HG02678 (cell line): ENCODE measurements at regions not wholly inside any gene's neighbourhood (a gene's known extent, or its start where the extent isn't known, plus 50 kb on each side); places are given as distances from the start of the nearest gene placed in this dataset.

Experiments
- ATAC-seq: cut with Tn5 transposase; IDR thresholded peaks from one replicate; pipeline ENCODE4 v1.9.1; 2021; ENCODE audit warnings: mild to moderate bottlenecking, moderate library complexity; ENCODE audit not compliant: unreplicated experiment

- ATAC-seq, result no peak
Observed at GRCh38 chr18:6644836-6645627, 84.5 kb upstream of the ARHGAP28 start.

- ATAC-seq, result no peak
Observed at GRCh38 chr18:6646801-6647200, 82.7 kb upstream of the ARHGAP28 start.

- ATAC-seq, result no peak
Observed at GRCh38 chr18:6648581-6648980, 80.9 kb upstream of the ARHGAP28 start.

- no peak for ATAC-seq
Observed at GRCh38 chr18:6649421-6650126, 79.9 kb upstream of the ARHGAP28 start.

GRCh38 chr18:6650127-6650507 is 79.4 kb upstream of the ARHGAP28 start:
- no peak for ATAC-seq

- no peak for ATAC-seq
Observed at GRCh38 chr18:6650747-6651146, 78.8 kb upstream of the ARHGAP28 start.

- no peak for ATAC-seq
Observed at GRCh38 chr18:6652098-6652497, 77.4 kb upstream of the ARHGAP28 start.

- ATAC-seq, result no peak
Observed at GRCh38 chr18:6653880-6654279, 75.6 kb upstream of the ARHGAP28 start.

- ATAC-seq, result no peak
Observed at GRCh38 chr18:6659963-6660725, 69.4 kb upstream of the ARHGAP28 start.

- no peak for ATAC-seq
Observed at GRCh38 chr18:6661692-6662415, 67.7 kb upstream of the ARHGAP28 start.

GRCh38 chr18:6666012-6666685 is 63.4 kb upstream of the ARHGAP28 start:
- ATAC-seq, result no peak

- ATAC-seq, result no peak
Observed at GRCh38 chr18:6668836-6669235, 60.7 kb upstream of the ARHGAP28 start.

GRCh38 chr18:6672821-6673308 is 56.7 kb upstream of the ARHGAP28 start:
- no peak for ATAC-seq

- no peak for ATAC-seq
Observed at GRCh38 chr18:6677086-6677485, 52.4 kb upstream of the ARHGAP28 start.

GRCh38 chr18:6679201-6679600 is 50.3 kb upstream of the ARHGAP28 start:
- no peak for ATAC-seq
